Endodermal cell (in vitro differentiated cells): ENCODE measurements at regions not wholly inside any gene's neighbourhood (a gene's known extent, or its start where the extent isn't known, plus 50 kb on each side); places are given as distances from the start of the nearest gene placed in this dataset.

ENCODE experiments used
- DNase-seq: peaks from one replicate; pipeline ENCODE4 v3.0.0-alpha.2; 2017
- H3K27ac ChIP-seq: 2 replicates; pipeline ENCODE4 v1.5.1; 2013; ENCODE audit warnings: mild to moderate bottlenecking, low read depth, low read length, moderate library complexity
- H3K27me3 ChIP-seq: 2 replicates; pipeline ENCODE4 v1.6.1; 2013; ENCODE audit warnings: mild to moderate bottlenecking, low read length, moderate library complexity; ENCODE audit not compliant: insufficient read depth, control insufficient read depth, poor library complexity, severe bottlenecking
- H3K36me3 ChIP-seq: 2 replicates; pipeline ENCODE4 v1.7.0; 2013; ENCODE audit warnings: mild to moderate bottlenecking, low read length, moderate library complexity; ENCODE audit not compliant: control insufficient read depth, insufficient read depth
- H3K4me1 ChIP-seq: one replicate; pipeline ENCODE4 v1.7.0; 2013; ENCODE audit warnings: low read length; ENCODE audit not compliant: control insufficient read depth, insufficient read depth
- H3K4me3 ChIP-seq: 2 replicates; pipeline ENCODE4 v1.5.1; 2013; ENCODE audit warnings: mild to moderate bottlenecking, low read length, moderate library complexity
- H3K9ac ChIP-seq: 2 replicates; pipeline ENCODE4 v1.6.1; 2013; ENCODE audit warnings: mild to moderate bottlenecking, low read length, moderate library complexity; ENCODE audit not compliant: poor library complexity, severe bottlenecking; ENCODE audit errors: extremely low read depth
- H3K9me3 ChIP-seq: 2 replicates; pipeline ENCODE4 v1.6.1; 2013; ENCODE audit warnings: mild to moderate bottlenecking, low read length, moderate library complexity; ENCODE audit not compliant: control insufficient read depth
- H3K27ac Mint-ChIP-seq: 2 replicates; pipeline ENCODE4 v1.8.0; 2020; ENCODE audit warnings: mixed read lengths
- H3K27me3 Mint-ChIP-seq: 2 replicates; pipeline ENCODE4 v1.8.0; 2021; ENCODE audit warnings: mild to moderate bottlenecking, mixed read lengths; ENCODE audit not compliant: insufficient read depth
- H3K36me3 Mint-ChIP-seq: 2 replicates; pipeline ENCODE4 v1.8.0; 2020; ENCODE audit warnings: low read depth, mixed read lengths
- H3K4me1 Mint-ChIP-seq: 2 replicates; pipeline ENCODE4 v1.8.0; 2020; ENCODE audit warnings: mixed read lengths
- H3K4me3 Mint-ChIP-seq: 2 replicates; pipeline ENCODE4 v1.8.0; 2020; ENCODE audit warnings: mild to moderate bottlenecking, moderate library complexity, mixed read lengths
- H3K9me3 Mint-ChIP-seq: 2 replicates; pipeline ENCODE4 v1.8.0; 2020; ENCODE audit warnings: mild to moderate bottlenecking, mixed read lengths
- WGBS, 2 experiments: methylation state at CpG; one replicate each; pipeline versions ENCODE4 v1.1.5 to v1.1.7; 2013; ENCODE audit warnings: missing lambda C conversion rate in 2 of 2, mixed read lengths in 1 of 2; ENCODE audit not compliant: insufficient coverage in 1 of 2, insufficient read length in 1 of 2; 5-methylcytosine and 5-hydroxymethylcytosine counted together
- TF ChIP-seq, protein P1 (sequence below): fragments of 200-600 bp; sonication (generic); conservative IDR thresholded peaks from 2 replicates; pipeline ENCODE4 v1.5.0; 2021; ENCODE audit warnings: antibody characterized with exemption, mild to moderate bottlenecking

- TF ChIP-seq, protein P1, sequence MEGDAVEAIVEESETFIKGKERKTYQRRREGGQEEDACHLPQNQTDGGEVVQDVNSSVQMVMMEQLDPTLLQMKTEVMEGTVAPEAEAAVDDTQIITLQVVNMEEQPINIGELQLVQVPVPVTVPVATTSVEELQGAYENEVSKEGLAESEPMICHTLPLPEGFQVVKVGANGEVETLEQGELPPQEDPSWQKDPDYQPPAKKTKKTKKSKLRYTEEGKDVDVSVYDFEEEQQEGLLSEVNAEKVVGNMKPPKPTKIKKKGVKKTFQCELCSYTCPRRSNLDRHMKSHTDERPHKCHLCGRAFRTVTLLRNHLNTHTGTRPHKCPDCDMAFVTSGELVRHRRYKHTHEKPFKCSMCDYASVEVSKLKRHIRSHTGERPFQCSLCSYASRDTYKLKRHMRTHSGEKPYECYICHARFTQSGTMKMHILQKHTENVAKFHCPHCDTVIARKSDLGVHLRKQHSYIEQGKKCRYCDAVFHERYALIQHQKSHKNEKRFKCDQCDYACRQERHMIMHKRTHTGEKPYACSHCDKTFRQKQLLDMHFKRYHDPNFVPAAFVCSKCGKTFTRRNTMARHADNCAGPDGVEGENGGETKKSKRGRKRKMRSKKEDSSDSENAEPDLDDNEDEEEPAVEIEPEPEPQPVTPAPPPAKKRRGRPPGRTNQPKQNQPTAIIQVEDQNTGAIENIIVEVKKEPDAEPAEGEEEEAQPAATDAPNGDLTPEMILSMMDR, result no peak
- H3K27me3 Mint-ChIP-seq, result no peaks in the 10 kb centered on the region
- Histone ChIP-seq H3K27ac (no peak overlapping the region), H3K9me3 (no peaks in the 10 kb centered on the region), H3K4me1 (peaks cover 11% of the 10 kb centered on the region), H3K36me3 (no peaks in the 10 kb centered on the region), H3K4me3 (no peak overlapping the region), H3K9ac (no peak overlapping the region), H3K27me3 (no peaks in the 10 kb centered on the region)
- H3K36me3 Mint-ChIP-seq, result no peaks in the 10 kb centered on the region
- no peak overlapping the region for H3K4me3 Mint-ChIP-seq
- no peak overlapping the region for H3K27ac Mint-ChIP-seq
- WGBS, 2 experiments, result 92 to 96% methylated on average over 6 to 7 of the region's 7 CpGs
- DNase-seq, result no peak
- no peaks in the 10 kb centered on the region for H3K9me3 Mint-ChIP-seq
- peaks cover 19% of the 10 kb centered on the region for H3K4me1 Mint-ChIP-seq
These were observed 114.9 kb upstream of the EEPD1 start for GRCh38 chr7:36038063-36038721.

GRCh38 chr7:36039243-36039642, 113.8 kb upstream of the EEPD1 start:
- no peak for DNase-seq
- H3K36me3 Mint-ChIP-seq, result no peaks in the 10 kb centered on the region
- no peaks in the 10 kb centered on the region for H3K9me3 ChIP-seq
- H3K27ac Mint-ChIP-seq, result no peak overlapping the region
- H3K27me3 ChIP-seq, result no peaks in the 10 kb centered on the region
- 95 to 98% methylated on average over 6 to 11 of the region's 11 CpGs for WGBS, 2 experiments
- no peaks in the 10 kb centered on the region for H3K9me3 Mint-ChIP-seq
- no peak overlapping the region for H3K27ac ChIP-seq
- H3K4me3 ChIP-seq, result no peak overlapping the region
- H3K4me1 Mint-ChIP-seq, result peaks cover 19% of the 10 kb centered on the region
- H3K9ac ChIP-seq, result no peak overlapping the region
- no peak overlapping the region for H3K4me3 Mint-ChIP-seq
- H3K27me3 Mint-ChIP-seq, result no peaks in the 10 kb centered on the region
- H3K4me1 ChIP-seq, result peaks cover 11% of the 10 kb centered on the region
- TF ChIP-seq, protein P1, result no peak
- H3K36me3 ChIP-seq, result no peaks in the 10 kb centered on the region

- no peaks in the 10 kb centered on the region for H3K9me3 ChIP-seq
- DNase-seq, result no peak
- no peak overlapping the region for H3K9ac ChIP-seq
- no peaks in the 10 kb centered on the region for H3K9me3 Mint-ChIP-seq
- TF ChIP-seq, protein P1, result no peak
- no peak overlapping the region for H3K27ac ChIP-seq
- no peaks in the 10 kb centered on the region for H3K27me3 ChIP-seq
- no peaks in the 10 kb centered on the region for H3K36me3 Mint-ChIP-seq
- WGBS, 2 experiments, result 81 to 86% methylated on average over 3 of the region's 3 CpGs
- no peak overlapping the region for H3K27ac Mint-ChIP-seq
- no peak overlapping the region for H3K4me3 Mint-ChIP-seq
- no peak overlapping the region for H3K4me3 ChIP-seq
- no peaks in the 10 kb centered on the region for H3K36me3 ChIP-seq
- H3K4me1 Mint-ChIP-seq, result peaks cover 19% of the 10 kb centered on the region
- H3K27me3 Mint-ChIP-seq, result no peaks in the 10 kb centered on the region
- H3K4me1 ChIP-seq, result peaks cover 11% of the 10 kb centered on the region
These were observed 113.4 kb upstream of the EEPD1 start for GRCh38 chr7:36039671-36040070.
